Spleen (tissue), 7 donors: ENCODE measurements at regions not wholly inside any gene's neighbourhood (a gene's known extent, or its start where the extent isn't known, plus 50 kb on each side); places are given as distances from the start of the nearest gene placed in this dataset.

Experiments used
- POLR2AphosphoS5 ChIP-seq, 3 donors: sonication (generic); formaldehyde crosslinking; IDR thresholded peaks; one replicate each; pipeline ENCODE4 v1.5.1; 2017; ENCODE audit warnings: antibody characterized with exemption in 3 of 3
- TF ChIP-seq, protein P1 (sequence below), 11 experiments: fragments of 200-600 bp in 7 of 11; fragments of 450-650 bp in 4 of 11; sonication (generic) in 4 of 11; IDR thresholded peaks in 8 of 11; conservative IDR thresholded peaks in 3 of 11; 1 replicate in 7 of 11; 2 replicates in 4 of 11; pipeline versions ENCODE4 v1.4.0 to v1.8.0; 2016 to 2021; ENCODE audit warnings: antibody characterized with exemption in 11 of 11, inconsistent platforms in 4 of 11, mild to moderate bottlenecking in 1 of 11
- donor health status: DM: no; HTN: no; CAD: no; lungs with moderate emphysema.
- donor health status: DM: no; HTN: no; CAD: no.
- donor health status: DM: no; HTN: no; CAD: no.

DNA sequence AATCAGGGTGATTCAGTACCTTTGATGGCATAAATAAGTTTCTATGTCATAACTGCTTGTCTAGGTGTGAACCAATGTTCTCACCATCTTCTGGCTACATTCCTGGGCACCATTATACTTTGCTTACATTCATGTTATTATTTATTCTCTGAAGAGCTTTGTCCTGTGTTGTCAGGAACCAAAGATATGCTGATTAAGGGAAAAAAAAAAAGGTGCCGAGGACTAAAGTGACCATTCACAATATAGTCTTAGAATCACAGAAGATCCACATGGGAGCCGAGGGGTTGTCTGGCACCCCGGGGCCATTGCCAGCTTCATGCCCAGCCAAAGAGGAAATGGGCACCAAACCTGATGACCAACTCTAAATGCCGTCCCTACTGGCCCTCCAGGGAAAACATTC is 329.2 kb upstream of the NFE2L3 start:
- TF ChIP-seq, protein P1, sequence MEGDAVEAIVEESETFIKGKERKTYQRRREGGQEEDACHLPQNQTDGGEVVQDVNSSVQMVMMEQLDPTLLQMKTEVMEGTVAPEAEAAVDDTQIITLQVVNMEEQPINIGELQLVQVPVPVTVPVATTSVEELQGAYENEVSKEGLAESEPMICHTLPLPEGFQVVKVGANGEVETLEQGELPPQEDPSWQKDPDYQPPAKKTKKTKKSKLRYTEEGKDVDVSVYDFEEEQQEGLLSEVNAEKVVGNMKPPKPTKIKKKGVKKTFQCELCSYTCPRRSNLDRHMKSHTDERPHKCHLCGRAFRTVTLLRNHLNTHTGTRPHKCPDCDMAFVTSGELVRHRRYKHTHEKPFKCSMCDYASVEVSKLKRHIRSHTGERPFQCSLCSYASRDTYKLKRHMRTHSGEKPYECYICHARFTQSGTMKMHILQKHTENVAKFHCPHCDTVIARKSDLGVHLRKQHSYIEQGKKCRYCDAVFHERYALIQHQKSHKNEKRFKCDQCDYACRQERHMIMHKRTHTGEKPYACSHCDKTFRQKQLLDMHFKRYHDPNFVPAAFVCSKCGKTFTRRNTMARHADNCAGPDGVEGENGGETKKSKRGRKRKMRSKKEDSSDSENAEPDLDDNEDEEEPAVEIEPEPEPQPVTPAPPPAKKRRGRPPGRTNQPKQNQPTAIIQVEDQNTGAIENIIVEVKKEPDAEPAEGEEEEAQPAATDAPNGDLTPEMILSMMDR (IDR thresholded peaks at IDR 0.05 in 8 of 11, conservative IDR thresholded peaks at IDR 0.05 in 3 of 11): no peak
- TF ChIP-seq POLR2AphosphoS5 (IDR thresholded peaks at IDR 0.05): no peak
